GM21723 (cell line): ENCODE measurements at regions not wholly inside any gene's neighbourhood (a gene's known extent, or its start where the extent isn't known, plus 50 kb on each side); places are given as distances from the start of the nearest gene placed in this dataset.

ENCODE experiments used
- ATAC-seq: cut with Tn5 transposase; IDR thresholded peaks from one replicate; pipeline ENCODE4 v1.9.1; 2021; ENCODE audit warnings: mild to moderate bottlenecking, moderate library complexity; ENCODE audit not compliant: unreplicated experiment

DNA sequence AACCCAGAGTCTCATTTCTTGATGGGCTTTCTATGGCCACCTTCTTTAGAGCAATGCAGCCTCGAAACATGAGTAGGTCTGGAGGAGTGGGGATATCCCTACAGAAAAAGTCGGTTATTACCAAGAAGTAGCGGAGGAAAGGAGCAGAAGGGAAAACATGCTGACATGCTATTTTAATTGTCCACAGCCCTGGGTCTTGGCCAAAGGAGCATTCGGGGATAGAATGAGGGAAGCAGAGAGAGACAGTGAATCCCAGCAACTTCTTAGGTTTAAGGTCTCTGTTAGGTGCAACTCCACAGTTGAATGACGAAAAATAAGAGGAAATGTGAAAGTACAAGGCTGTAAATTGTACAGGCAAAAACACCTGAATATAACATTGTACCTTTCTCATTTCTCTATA is 506.7 kb upstream of the CDH18 start:
- no peak for ATAC-seq

- no peak for ATAC-seq
These were observed 498.8 kb upstream of the CDH18 start for GRCh38 chr5:20486826-20487225.

GRCh38 chr5:20476016-20476415 is 488.0 kb upstream of the CDH18 start:
- ATAC-seq: no peak

GRCh38 chr5:20470997-20471396 is 483.0 kb upstream of the CDH18 start:
- ATAC-seq: no peak

- no peak for ATAC-seq
These were observed 481.8 kb upstream of the CDH18 start for GRCh38 chr5:20469792-20470191.

- ATAC-seq: no peak
These were observed 481.4 kb upstream of the CDH18 start for GRCh38 chr5:20469390-20469789.

GRCh38 chr5:20466512-20466911 is 478.5 kb upstream of the CDH18 start:
- no peak for ATAC-seq

DNA sequence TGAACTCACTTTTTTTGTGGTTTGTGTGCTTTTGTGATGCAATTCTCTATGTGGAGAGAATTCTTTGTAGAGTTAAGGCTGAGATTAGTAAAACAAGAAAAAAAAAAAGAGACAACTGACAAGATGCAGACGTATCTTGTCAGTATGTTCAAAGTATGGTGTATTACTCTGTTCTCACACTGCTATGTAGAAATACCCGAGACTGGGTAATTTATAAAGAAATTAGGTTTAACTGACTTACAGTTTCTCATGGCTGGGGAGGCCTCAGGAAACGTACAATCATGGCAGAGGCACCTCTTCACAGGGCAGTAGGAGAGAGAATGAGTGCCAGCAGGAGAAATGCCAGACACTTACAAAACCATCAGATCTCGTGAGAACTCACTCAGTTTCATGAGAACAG is 475.2 kb upstream of the CDH18 start:
- no peak for ATAC-seq

DNA sequence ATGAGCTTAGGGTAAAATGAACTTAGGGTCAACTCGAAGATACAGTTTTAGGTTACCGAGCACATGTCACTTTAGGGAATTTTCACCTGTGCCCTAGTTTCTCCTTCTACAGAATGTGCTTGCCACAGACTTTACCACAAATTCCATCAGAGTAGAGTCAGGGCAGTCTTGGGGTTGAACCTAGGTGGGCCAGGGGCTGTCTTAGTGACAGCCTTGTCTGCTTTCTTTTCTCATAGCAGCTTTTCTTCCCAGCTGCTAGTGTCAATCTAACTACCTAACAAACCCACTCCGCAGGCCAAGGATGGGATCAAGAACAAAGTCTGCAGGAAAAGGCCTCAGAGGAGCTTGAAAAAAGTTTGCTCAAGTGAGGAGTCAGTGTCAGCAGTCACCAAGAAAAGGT is 458.1 kb upstream of the CDH18 start:
- no peak for ATAC-seq

DNA sequence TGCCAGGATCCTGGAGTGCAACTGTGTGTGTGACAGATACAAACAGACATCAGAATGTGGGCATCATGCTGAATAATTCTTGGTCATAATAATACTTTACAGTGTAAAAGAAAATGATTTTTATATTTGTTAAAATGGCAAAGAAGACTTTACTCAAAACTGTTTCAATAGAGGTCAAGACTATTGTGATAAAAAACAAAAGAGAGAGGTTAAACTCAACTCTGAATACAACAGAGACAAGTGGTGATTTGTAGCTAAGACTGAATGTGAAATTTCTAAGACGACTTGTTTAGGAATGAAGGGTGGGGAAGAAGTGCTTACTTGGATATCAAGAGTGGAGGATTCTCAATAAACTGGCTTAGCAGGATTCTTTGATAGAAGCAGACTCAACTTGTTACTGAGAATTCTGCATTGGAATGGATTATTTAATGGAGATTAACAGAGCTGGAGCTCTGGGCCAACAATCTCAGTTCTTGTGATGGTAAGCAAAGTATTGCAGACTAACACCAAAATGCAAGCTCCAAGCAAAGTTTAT is 457.4 kb upstream of the CDH18 start:
- no peak for ATAC-seq

DNA sequence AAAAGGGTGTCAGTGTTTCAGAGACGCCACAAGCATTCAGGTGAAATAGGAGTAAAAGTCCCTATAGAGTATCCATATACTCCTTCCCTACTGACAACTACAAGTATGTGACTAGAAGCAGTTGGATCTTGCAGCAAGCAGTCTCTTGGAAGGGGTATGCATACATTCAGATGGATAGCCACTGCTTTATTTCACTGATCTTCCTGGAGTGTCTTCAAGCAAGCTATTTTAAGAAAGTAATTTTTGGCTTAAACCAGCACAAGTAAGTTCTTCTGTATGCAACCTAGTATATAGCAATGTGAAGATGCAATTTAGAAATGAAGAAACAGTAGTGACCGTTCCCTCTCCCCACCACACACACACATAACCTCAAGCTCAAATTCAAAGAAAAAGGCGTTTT is 446.8 kb upstream of the CDH18 start:
- ATAC-seq: no peak

DNA sequence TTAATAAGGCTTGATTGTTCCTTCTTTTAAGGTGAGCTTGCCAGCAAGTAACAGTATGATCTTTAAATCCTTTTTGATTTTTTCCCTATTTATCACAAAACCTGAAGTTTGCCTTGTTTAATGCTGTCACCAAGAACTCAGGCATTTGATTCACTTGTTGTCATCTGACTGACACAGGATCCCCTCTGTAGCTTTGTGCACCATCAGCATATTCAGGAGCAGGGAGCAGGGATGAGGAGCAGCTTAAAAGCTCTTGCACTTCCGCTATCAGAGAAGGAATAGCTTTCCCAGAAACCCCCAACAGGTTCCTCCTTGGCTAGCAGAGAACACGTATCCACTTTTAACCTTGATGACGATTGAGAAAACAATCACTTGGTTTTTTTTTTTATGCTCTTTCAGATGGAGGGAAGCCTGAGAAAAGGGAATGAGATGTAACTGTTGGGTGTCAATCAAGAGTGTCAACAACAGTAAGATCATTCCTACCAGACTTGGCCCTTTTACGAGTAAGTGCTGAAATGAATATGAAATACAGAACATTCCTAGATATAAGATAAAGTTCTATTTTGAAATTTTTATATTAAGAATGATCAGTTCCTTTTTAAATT is 433.1 kb upstream of the CDH18 start:
- ATAC-seq: no peak
